ENCODE measurements at regions not wholly inside any gene's neighbourhood (a gene's known extent, or its start where the extent isn't known, plus 50 kb on each side); places are given as distances from the start of the nearest gene placed in this dataset.

DNA sequence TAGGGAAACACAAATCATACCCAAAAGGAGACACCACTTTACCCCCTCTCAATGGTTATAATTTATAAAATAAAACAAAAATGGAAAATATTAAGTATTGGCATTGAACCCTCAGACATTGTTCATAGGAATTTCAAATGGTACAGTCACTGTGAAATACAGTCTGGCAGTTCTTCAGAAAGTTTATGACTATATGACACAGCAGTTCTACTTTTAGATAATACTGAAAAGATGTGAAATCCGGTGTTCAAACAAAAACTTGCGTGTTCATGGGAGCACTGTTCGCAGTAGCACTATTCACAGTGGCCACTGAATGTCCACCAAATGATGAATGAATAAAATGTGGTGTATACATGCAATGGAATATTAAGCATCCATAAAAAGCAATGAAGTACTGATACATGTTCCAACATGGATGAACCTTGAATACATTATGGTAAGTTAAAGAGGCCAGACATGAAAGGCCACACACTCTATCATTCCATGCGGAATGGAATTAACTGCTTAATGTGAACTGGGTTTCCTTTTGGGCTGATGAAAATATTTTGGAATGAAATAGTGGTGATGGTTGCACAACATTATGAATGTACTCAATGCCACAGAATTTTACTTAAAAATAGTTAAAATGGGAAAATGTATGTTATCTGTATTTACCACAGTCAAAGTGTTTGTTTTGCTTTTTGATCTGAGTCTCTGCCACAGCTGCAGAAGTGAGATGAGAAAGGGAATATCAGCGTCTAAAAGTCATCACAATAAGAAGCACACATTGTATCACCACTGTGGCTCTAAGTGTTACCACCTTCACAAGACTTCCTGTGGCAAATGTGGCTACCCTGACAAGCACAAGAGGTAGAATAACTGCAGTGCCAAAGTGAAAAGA lies 864.6 kb downstream of the SUCLG1 start:
- no peaks in the 10 kb centered on the region for H3K4me1 ChIP-seq (ENCODE audit: control insufficient read depth, low read depth, low read length)
- no peaks in the 10 kb centered on the region for H3K27me3 ChIP-seq (ENCODE audit: insufficient read depth, low read length, poor library complexity)
- H4K8ac ChIP-seq (ENCODE audit: low read depth, low read length) = no peak overlapping the region
- H2AK5ac ChIP-seq (ENCODE audit: low read length) = no peak overlapping the region
- H3K4me3 ChIP-seq (ENCODE audit: low read length) = no peak overlapping the region
- H3K36me3 ChIP-seq (ENCODE audit: control insufficient read depth, insufficient read depth, low read length) = no peaks in the 10 kb centered on the region
- no peak overlapping the region for H2BK5ac ChIP-seq (ENCODE audit: low read length)
- WGBS (ENCODE audit: extremely low coverage, insufficient coverage, low lambda C conversion rate) = no CpG with 5 or more reads among the region's 5 CpGs
- H3K4ac ChIP-seq (ENCODE audit: low read depth, low read length) = no peak overlapping the region
- no peak overlapping the region for H3K9ac ChIP-seq (ENCODE audit: low read length)
- H3K79me1 ChIP-seq (ENCODE audit: low read length) = no peaks in the 10 kb centered on the region
- no peak overlapping the region for H2BK120ac ChIP-seq (ENCODE audit: low read depth, low read length)
- H3K4me2 ChIP-seq (ENCODE audit: low read length) = no peak overlapping the region
- no peak overlapping the region for H3K18ac ChIP-seq (ENCODE audit: low read length)
- no peak for DNase-seq
- no peak overlapping the region for H3K56ac ChIP-seq (ENCODE audit: low read length)
- H3K79me2 ChIP-seq (ENCODE audit: control insufficient read depth, insufficient read depth, low read length) = no peaks in the 10 kb centered on the region
- no peak overlapping the region for H4K5ac ChIP-seq (ENCODE audit: low read length)
- H3K23ac ChIP-seq (ENCODE audit: low read length) = no peak overlapping the region
- H2BK15ac ChIP-seq (replicated peaks; ENCODE audit: low read depth) = no peak overlapping the region
- H3K27ac ChIP-seq (ENCODE audit: low read depth, low read length) = no peak overlapping the region

DNA sequence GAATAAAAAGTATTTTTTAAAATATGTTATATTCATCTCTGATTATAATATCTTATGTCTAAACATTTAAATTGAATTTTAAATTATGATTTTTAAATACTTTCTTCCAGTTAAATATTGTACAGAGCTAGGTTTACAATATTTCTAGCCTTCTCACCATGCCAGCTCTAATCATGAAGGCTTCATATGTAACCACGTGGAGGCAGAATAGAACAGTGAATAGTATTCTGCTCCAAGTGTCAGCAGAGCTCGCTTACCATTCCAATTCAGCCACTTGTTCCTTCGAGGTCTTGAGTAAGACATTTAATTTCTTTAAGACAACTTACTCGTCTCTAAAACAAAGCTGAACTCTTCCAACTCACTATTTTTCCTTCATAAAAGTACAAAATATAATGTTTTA lies 871.8 kb downstream of the SUCLG1 start:
- no peaks in the 10 kb centered on the region for H3K36me3 ChIP-seq (ENCODE audit: control insufficient read depth, insufficient read depth, low read length)
- H3K4me1 ChIP-seq (ENCODE audit: control insufficient read depth, low read depth, low read length) = no peaks in the 10 kb centered on the region
- H3K4ac ChIP-seq (ENCODE audit: low read depth, low read length) = no peak overlapping the region
- H3K4me3 ChIP-seq (ENCODE audit: low read length) = no peak overlapping the region
- no peak overlapping the region for H3K27ac ChIP-seq (ENCODE audit: low read depth, low read length)
- H3K27me3 ChIP-seq (ENCODE audit: insufficient read depth, low read length, poor library complexity) = no peaks in the 10 kb centered on the region
- no peak overlapping the region for H3K23ac ChIP-seq (ENCODE audit: low read length)
- H2BK15ac ChIP-seq (replicated peaks; ENCODE audit: low read depth) = no peak overlapping the region
- no peak overlapping the region for H2BK120ac ChIP-seq (ENCODE audit: low read depth, low read length)
- no peak overlapping the region for H4K8ac ChIP-seq (ENCODE audit: low read depth, low read length)
- no peak overlapping the region for H2BK5ac ChIP-seq (ENCODE audit: low read length)
- no peak overlapping the region for H3K18ac ChIP-seq (ENCODE audit: low read length)
- no peaks in the 10 kb centered on the region for H3K79me1 ChIP-seq (ENCODE audit: low read length)
- H3K79me2 ChIP-seq (ENCODE audit: control insufficient read depth, insufficient read depth, low read length) = no peaks in the 10 kb centered on the region
- H4K5ac ChIP-seq (ENCODE audit: low read length) = no peak overlapping the region
- DNase-seq = peak; percentile 2
- H3K4me2 ChIP-seq (ENCODE audit: low read length) = no peak overlapping the region
- no peak overlapping the region for H2AK5ac ChIP-seq (ENCODE audit: low read length)
- WGBS (ENCODE audit: extremely low coverage, insufficient coverage, low lambda C conversion rate) = 100% methylated on average over 1 of the region's 4 CpGs
- no peak overlapping the region for H3K56ac ChIP-seq (ENCODE audit: low read length)
- no peak overlapping the region for H3K9ac ChIP-seq (ENCODE audit: low read length)

- H3K4me1 ChIP-seq (ENCODE audit: control insufficient read depth, low read depth, low read length) = no peaks in the 10 kb centered on the region
- no peaks in the 10 kb centered on the region for H3K27me3 ChIP-seq (ENCODE audit: insufficient read depth, low read length, poor library complexity)
- no peak overlapping the region for H3K18ac ChIP-seq (ENCODE audit: low read length)
- no peak overlapping the region for H3K4me3 ChIP-seq (ENCODE audit: low read length)
- no peaks in the 10 kb centered on the region for H3K79me1 ChIP-seq (ENCODE audit: low read length)
- no peak overlapping the region for H2BK5ac ChIP-seq (ENCODE audit: low read length)
- no peak overlapping the region for H3K9ac ChIP-seq (ENCODE audit: low read length)
- H3K27ac ChIP-seq (ENCODE audit: low read depth, low read length) = no peak overlapping the region
- no peak overlapping the region for H3K23ac ChIP-seq (ENCODE audit: low read length)
- no peak overlapping the region for H3K4me2 ChIP-seq (ENCODE audit: low read length)
- no peak overlapping the region for H3K56ac ChIP-seq (ENCODE audit: low read length)
- H3K79me2 ChIP-seq (ENCODE audit: control insufficient read depth, insufficient read depth, low read length) = no peaks in the 10 kb centered on the region
- H3K36me3 ChIP-seq (ENCODE audit: control insufficient read depth, insufficient read depth, low read length) = no peaks in the 10 kb centered on the region
- WGBS (ENCODE audit: extremely low coverage, insufficient coverage, low lambda C conversion rate) = no CpG with 5 or more reads among the region's 2 CpGs
- no peak overlapping the region for H3K4ac ChIP-seq (ENCODE audit: low read depth, low read length)
- no peak overlapping the region for H4K5ac ChIP-seq (ENCODE audit: low read length)
- H2BK15ac ChIP-seq (replicated peaks; ENCODE audit: low read depth) = no peak overlapping the region
- H4K8ac ChIP-seq (ENCODE audit: low read depth, low read length) = no peak overlapping the region
- H2AK5ac ChIP-seq (ENCODE audit: low read length) = no peak overlapping the region
- no peak overlapping the region for H2BK120ac ChIP-seq (ENCODE audit: low read depth, low read length)
- DNase-seq = no peak
These were observed 873.8 kb downstream of the SUCLG1 start for GRCh38 chr2:83585250-83585649.

DNA sequence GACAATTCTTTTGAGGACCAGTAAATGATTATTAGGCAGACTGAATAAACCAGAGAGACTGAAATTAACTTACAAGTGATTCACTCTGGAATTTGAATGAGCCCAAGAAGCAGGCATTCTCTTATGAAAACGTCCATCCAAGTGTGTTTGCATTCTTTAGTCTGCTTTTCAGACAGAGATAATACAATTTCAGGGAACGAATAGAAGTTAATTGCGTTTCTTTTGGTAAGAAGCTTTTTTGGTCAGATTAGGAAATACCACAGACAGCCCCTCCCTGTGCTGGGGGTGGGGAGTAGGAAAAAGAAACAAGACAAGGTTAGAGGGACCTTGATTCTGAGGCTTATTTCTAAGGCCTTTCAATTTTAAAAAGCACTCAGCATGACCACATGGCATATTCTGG lies 874.4 kb downstream of the SUCLG1 start:
- H3K27ac ChIP-seq (ENCODE audit: low read depth, low read length) = no peak overlapping the region
- H3K4me3 ChIP-seq (ENCODE audit: low read length) = no peak overlapping the region
- H2AK5ac ChIP-seq (ENCODE audit: low read length) = no peak overlapping the region
- no peaks in the 10 kb centered on the region for H3K27me3 ChIP-seq (ENCODE audit: insufficient read depth, low read length, poor library complexity)
- peak; percentile 8 for DNase-seq
- no peak overlapping the region for H3K4me2 ChIP-seq (ENCODE audit: low read length)
- no peak overlapping the region for H3K4ac ChIP-seq (ENCODE audit: low read depth, low read length)
- H3K79me1 ChIP-seq (ENCODE audit: low read length) = no peaks in the 10 kb centered on the region
- no peak overlapping the region for H2BK5ac ChIP-seq (ENCODE audit: low read length)
- H3K23ac ChIP-seq (ENCODE audit: low read length) = no peak overlapping the region
- no peak overlapping the region for H2BK15ac ChIP-seq (replicated peaks; ENCODE audit: low read depth)
- no peak overlapping the region for H3K9ac ChIP-seq (ENCODE audit: low read length)
- H2BK120ac ChIP-seq (ENCODE audit: low read depth, low read length) = no peak overlapping the region
- no peaks in the 10 kb centered on the region for H3K36me3 ChIP-seq (ENCODE audit: control insufficient read depth, insufficient read depth, low read length)
- H3K56ac ChIP-seq (ENCODE audit: low read length) = no peak overlapping the region
- H3K79me2 ChIP-seq (ENCODE audit: control insufficient read depth, insufficient read depth, low read length) = no peaks in the 10 kb centered on the region
- H3K18ac ChIP-seq (ENCODE audit: low read length) = no peak overlapping the region
- no peak overlapping the region for H4K8ac ChIP-seq (ENCODE audit: low read depth, low read length)
- no peak overlapping the region for H4K5ac ChIP-seq (ENCODE audit: low read length)
- WGBS (ENCODE audit: extremely low coverage, insufficient coverage, low lambda C conversion rate) = no CpG with 5 or more reads among the region's 3 CpGs
- H3K4me1 ChIP-seq (ENCODE audit: control insufficient read depth, low read depth, low read length) = no peaks in the 10 kb centered on the region

- DNase-seq = no peak
- Histone ChIP-seq H3K27ac (ENCODE audit: low read depth, low read length) (no peak overlapping the region), H3K4ac (ENCODE audit: low read depth, low read length) (no peak overlapping the region), H2BK15ac (replicated peaks; ENCODE audit: low read depth) (no peak overlapping the region), H3K4me3 (ENCODE audit: low read length) (no peak overlapping the region), H2BK5ac (ENCODE audit: low read length) (no peak overlapping the region), H4K5ac (ENCODE audit: low read length) (no peak overlapping the region), H3K79me2 (ENCODE audit: control insufficient read depth, insufficient read depth, low read length) (no peaks in the 10 kb centered on the region), H3K23ac (ENCODE audit: low read length) (no peak overlapping the region), H3K79me1 (ENCODE audit: low read length) (no peaks in the 10 kb centered on the region), H3K4me1 (ENCODE audit: control insufficient read depth, low read depth, low read length) (no peaks in the 10 kb centered on the region), H2BK120ac (ENCODE audit: low read depth, low read length) (no peak overlapping the region), H3K9ac (ENCODE audit: low read length) (no peak overlapping the region), H4K8ac (ENCODE audit: low read depth, low read length) (no peak overlapping the region), H3K4me2 (ENCODE audit: low read length) (no peak overlapping the region), H2AK5ac (ENCODE audit: low read length) (no peak overlapping the region), H3K56ac (ENCODE audit: low read length) (no peak overlapping the region), H3K36me3 (ENCODE audit: control insufficient read depth, insufficient read depth, low read length) (no peaks in the 10 kb centered on the region), H3K27me3 (ENCODE audit: insufficient read depth, low read length, poor library complexity) (no peaks in the 10 kb centered on the region), H3K18ac (ENCODE audit: low read length) (no peak overlapping the region)
- no CpG with 5 or more reads among the region's 4 CpGs for WGBS (ENCODE audit: extremely low coverage, insufficient coverage, low lambda C conversion rate)
These were observed 876.5 kb downstream of the SUCLG1 start for GRCh38 chr2:83582589-83582988.

DNA sequence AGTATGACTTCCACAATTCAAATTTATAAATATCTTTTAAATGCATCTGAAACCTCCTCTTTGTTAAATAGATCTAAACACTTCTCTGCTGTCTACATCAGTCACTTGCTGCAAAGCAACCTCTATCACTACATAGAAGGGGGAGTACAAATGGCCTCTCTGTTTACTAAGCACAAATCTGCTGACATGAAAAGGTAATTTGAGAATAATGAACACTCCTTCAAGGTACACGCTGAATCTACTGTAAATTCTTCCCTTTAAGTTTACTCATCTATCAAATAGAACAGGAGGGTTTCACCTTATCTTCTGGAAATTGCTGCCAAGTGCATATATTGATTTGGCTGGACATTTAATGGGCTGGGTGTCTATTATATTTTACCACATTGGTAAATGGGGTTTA lies 879.6 kb downstream of the SUCLG1 start:
- H3K9ac ChIP-seq (ENCODE audit: low read length) = no peak overlapping the region

More for the DNA sequence above, 879.6 kb downstream of the SUCLG1 start:
- no CpG with 5 or more reads among the region's 1 CpG for WGBS (ENCODE audit: extremely low coverage, insufficient coverage, low lambda C conversion rate)
- H3K36me3 ChIP-seq (ENCODE audit: control insufficient read depth, insufficient read depth, low read length) = no peaks in the 10 kb centered on the region
- H2AK5ac ChIP-seq (ENCODE audit: low read length) = no peak overlapping the region
- DNase-seq = no peak
- H4K5ac ChIP-seq (ENCODE audit: low read length) = no peak overlapping the region
- no peak overlapping the region for H3K4me3 ChIP-seq (ENCODE audit: low read length)
- H3K23ac ChIP-seq (ENCODE audit: low read length) = no peak overlapping the region
- H3K79me2 ChIP-seq (ENCODE audit: control insufficient read depth, insufficient read depth, low read length) = no peaks in the 10 kb centered on the region
- H2BK15ac ChIP-seq (replicated peaks; ENCODE audit: low read depth) = no peak overlapping the region
- no peak overlapping the region for H3K4me2 ChIP-seq (ENCODE audit: low read length)
- no peaks in the 10 kb centered on the region for H3K79me1 ChIP-seq (ENCODE audit: low read length)
- no peaks in the 10 kb centered on the region for H3K4me1 ChIP-seq (ENCODE audit: control insufficient read depth, low read depth, low read length)
- no peak overlapping the region for H3K4ac ChIP-seq (ENCODE audit: low read depth, low read length)
- no peak overlapping the region for H3K56ac ChIP-seq (ENCODE audit: low read length)
- H3K27me3 ChIP-seq (ENCODE audit: insufficient read depth, low read length, poor library complexity) = no peaks in the 10 kb centered on the region
- H2BK120ac ChIP-seq (ENCODE audit: low read depth, low read length) = no peak overlapping the region
- no peak overlapping the region for H3K18ac ChIP-seq (ENCODE audit: low read length)
- H2BK5ac ChIP-seq (ENCODE audit: low read length) = no peak overlapping the region
- H3K27ac ChIP-seq (ENCODE audit: low read depth, low read length) = no peak overlapping the region
- H4K8ac ChIP-seq (ENCODE audit: low read depth, low read length) = no peak overlapping the region

Data from mesendoderm (in vitro differentiated cells).